ENCODE measurements at regions not wholly inside any gene's neighbourhood (a gene's known extent, or its start where the extent isn't known, plus 50 kb on each side); places are given as distances from the start of the nearest gene placed in this dataset.

- Histone ChIP-seq H2BK120ac (ENCODE audit: low read depth, low read length, poor library complexity, severe bottlenecking) (no peak overlapping the region), H2BK5ac (ENCODE audit: insufficient read length, low read length) (no peak overlapping the region), H2BK20ac (ENCODE audit: low read depth, low read length, poor library complexity, severe bottlenecking) (no peak overlapping the region), H4K5ac (ENCODE audit: insufficient read length, low read depth, low read length) (no peak overlapping the region), H3T11ph (ENCODE audit: low read length) (no peak overlapping the region), H3K9ac (ENCODE audit: extremely low read depth, insufficient read length, low read length) (no peak overlapping the region), H4K91ac (ENCODE audit: insufficient read length, low read depth, low read length) (no peak overlapping the region), H2AFZ (ENCODE audit: low read length) (no peak overlapping the region), H4K8ac (replicated peaks; ENCODE audit: insufficient read length, low read depth, low read length) (no peak overlapping the region), H3K4me1 (ENCODE audit: insufficient read depth, low read length) (no peaks in the 10 kb centered on the region), H3K27me3 (ENCODE audit: insufficient read depth, low read length) (no peaks in the 10 kb centered on the region), H2BK15ac (ENCODE audit: low read depth, low read length) (no peak overlapping the region), H2AK5ac (ENCODE audit: insufficient read length, low read length) (no peak overlapping the region), H2BK12ac (ENCODE audit: insufficient read length, low read depth, low read length) (no peak overlapping the region), H3K23me2 (ENCODE audit: insufficient read length, low read depth, low read length, poor library complexity, severe bottlenecking) (no peaks in the 10 kb centered on the region), H3K4ac (ENCODE audit: low read depth, low read length) (no peak overlapping the region), H3K79me1 (ENCODE audit: insufficient read depth, low read depth, low read length, poor library complexity, severe bottlenecking) (no peaks in the 10 kb centered on the region), H3K4me2 (ENCODE audit: insufficient read depth, insufficient read length, low read length) (no peak overlapping the region), H4K20me1 (ENCODE audit: control insufficient read depth, insufficient read depth, insufficient read length) (no peaks in the 10 kb centered on the region), H3K79me2 (ENCODE audit: insufficient read depth, low read length) (no peaks in the 10 kb centered on the region), H3K23ac (ENCODE audit: insufficient read length, low read depth, low read length) (no peak overlapping the region), H3K14ac (ENCODE audit: insufficient read depth, low read length) (no peak overlapping the region), H3K27ac (ENCODE audit: insufficient read length, low read depth, low read length) (no peak overlapping the region), H3K18ac (ENCODE audit: insufficient read length, low read depth, low read length) (no peak overlapping the region), H3K9me3 (ENCODE audit: control insufficient read depth, low read depth, low read length) (no peaks in the 10 kb centered on the region), H3K56ac (ENCODE audit: insufficient read length, low read depth, low read length) (no peak overlapping the region)
- no peaks in the 10 kb centered on the region for H3K27me3 Mint-ChIP-seq (ENCODE audit: low read depth)
- peaks cover 47 to 48% of the 10 kb centered on the region in 2 experiments for H3K9me3 Mint-ChIP-seq
- no peaks in the 10 kb centered on the region for H3K4me1 Mint-ChIP-seq
- peaks cover 16 to 35% (median 17%) of the 10 kb centered on the region in 3 experiments for H3K36me3 Mint-ChIP-seq (ENCODE audit: insufficient read depth in 1 of 3, low read depth in 3 of 3)
- TF ChIP-seq CTCF (conservative IDR thresholded peaks at IDR 0.05), result no peak
- H3K27ac Mint-ChIP-seq, result peak overlapping the region in 1 of 3 experiments; percentile 9; a peak in 1 of 7 replicates
- no CpG with 5 or more reads among the region's 1 CpG for WGBS (ENCODE audit: extremely low coverage, insufficient read length, low lambda C conversion rate)
- no peak overlapping the region for H3K4me3 Mint-ChIP-seq
- no peak for DNase-seq
These were observed 297.4 kb upstream of the GLI3 start for GRCh38 chr7:42534441-42534840.
